Testis (tissue), 2 donors: ENCODE measurements at regions not wholly inside any gene's neighbourhood (a gene's known extent, or its start where the extent isn't known, plus 50 kb on each side); places are given as distances from the start of the nearest gene placed in this dataset.

Source experiments
- DNase-seq: peaks from one replicate; pipeline ENCODE4 v3.0.0-alpha.2; 2019
- H3K27ac ChIP-seq, 2 donors: fragments of 200-600 bp; sonication (generic); one replicate each; pipeline ENCODE4 v1.5.1; 2019
- H3K27me3 ChIP-seq: fragments of 200-600 bp; sonication (generic); one replicate; pipeline ENCODE4 v1.5.1; 2019
- H3K36me3 ChIP-seq: fragments of 200-600 bp; sonication (generic); one replicate; pipeline ENCODE4 v1.5.1; 2017; ENCODE audit warnings: low read depth; ENCODE audit errors: missing control alignments
- H3K4me1 ChIP-seq: fragments of 200-600 bp; sonication (generic); one replicate; pipeline ENCODE4 v1.5.1; 2019
- H3K4me3 ChIP-seq, 2 donors: fragments of 200-600 bp; sonication (generic); one replicate each; pipeline ENCODE4 v1.5.1; 2017 to 2019
- H3K9me3 ChIP-seq: fragments of 200-600 bp; sonication (generic); one replicate; pipeline ENCODE4 v1.5.1; 2017
- CTCF ChIP-seq, 3 experiments: fragments of 450-650 bp in 2 of 3; fragments of 200-600 bp in 1 of 3; sonication (generic) in 1 of 3; IDR thresholded peaks; one replicate each; pipeline ENCODE4 v1.5.1; 2016 to 2019; ENCODE audit warnings: antibody characterized with exemption in 3 of 3, mild to moderate bottlenecking in 2 of 3, moderate library complexity in 1 of 3
- POLR2A ChIP-seq: fragments of 450-650 bp; IDR thresholded peaks from one replicate; pipeline ENCODE4 v1.6.1; 2017; ENCODE audit warnings: antibody characterized with exemption, mild to moderate bottlenecking, moderate library complexity
- WGBS, 2 donors: methylation state at CpG; one replicate each; pipeline ENCODE4 v1.1.5; 2018; 5-methylcytosine and 5-hydroxymethylcytosine counted together
- intact Hi-C: fragments of 100-400 bp; cut with DNase I; formaldehyde crosslinking; loops from one replicate; pipeline ENCODE4 v1.15.1; 2023; ENCODE audit warnings: low total_unique reads

GRCh38 chr20:40173872-40174271 lies 515.2 kb downstream of the MAFB start:
- Histone ChIP-seq H3K36me3 (no peaks in the 10 kb centered on the region), H3K27ac (no peak overlapping the region), H3K4me3 (no peak overlapping the region), H3K9me3 (no peaks in the 10 kb centered on the region), H3K27me3 (no peaks in the 10 kb centered on the region), H3K4me1 (no peaks in the 10 kb centered on the region)
- 70 to 73% methylated on average over 5 of the region's 5 CpGs for WGBS, 2 donors
- TF ChIP-seq POLR2A (no peak), CTCF (IDR thresholded peaks at IDR 0.05) (no peak)
- intact Hi-C loops: no loop called here
- no peak for DNase-seq

- DNase-seq: no peak
- no peaks in the 10 kb centered on the region for H3K36me3 ChIP-seq
- H3K27me3 ChIP-seq: no peaks in the 10 kb centered on the region
- WGBS, 2 donors: 50 to 58% methylated on average over 2 of the region's 2 CpGs
- H3K9me3 ChIP-seq: no peaks in the 10 kb centered on the region
- no peak overlapping the region for H3K27ac ChIP-seq
- no peaks in the 10 kb centered on the region for H3K4me1 ChIP-seq
- H3K4me3 ChIP-seq: no peak overlapping the region
- TF ChIP-seq CTCF (IDR thresholded peaks at IDR 0.05): no peak
- intact Hi-C loops: no loop called here
Measured at GRCh38 chr20:40168981-40169620, 519.9 kb downstream of the MAFB start.

GRCh38 chr20:40161391-40161790 lies 527.6 kb downstream of the MAFB start:
- intact Hi-C loops: no loop called here
- H3K27me3 ChIP-seq: no peaks in the 10 kb centered on the region
- H3K9me3 ChIP-seq: no peaks in the 10 kb centered on the region
- TF ChIP-seq POLR2A (no peak), CTCF (IDR thresholded peaks at IDR 0.05) (no peak)
- H3K4me3 ChIP-seq: no peak overlapping the region
- no peaks in the 10 kb centered on the region for H3K36me3 ChIP-seq
- no peak overlapping the region for H3K27ac ChIP-seq
- H3K4me1 ChIP-seq: peaks cover 3% of the 10 kb centered on the region
- no peak for DNase-seq

GRCh38 chr20:40160097-40160550 lies 528.9 kb downstream of the MAFB start:
- WGBS, 2 donors: 45 to 50% methylated on average over 7 of the region's 7 CpGs
- Histone ChIP-seq H3K27me3 (no peaks in the 10 kb centered on the region), H3K36me3 (no peaks in the 10 kb centered on the region), H3K27ac (no peak overlapping the region), H3K4me1 (peaks cover 3% of the 10 kb centered on the region), H3K4me3 (peak overlapping the region in 1 of 2 donors; percentile 39), H3K9me3 (no peaks in the 10 kb centered on the region)
- TF ChIP-seq CTCF (IDR thresholded peaks at IDR 0.05): peak; percentile 49 to 74 (median 62)
- no peak for TF ChIP-seq POLR2A
- intact Hi-C loops: no loop called here
- DNase-seq: peak; percentile 80

DNA sequence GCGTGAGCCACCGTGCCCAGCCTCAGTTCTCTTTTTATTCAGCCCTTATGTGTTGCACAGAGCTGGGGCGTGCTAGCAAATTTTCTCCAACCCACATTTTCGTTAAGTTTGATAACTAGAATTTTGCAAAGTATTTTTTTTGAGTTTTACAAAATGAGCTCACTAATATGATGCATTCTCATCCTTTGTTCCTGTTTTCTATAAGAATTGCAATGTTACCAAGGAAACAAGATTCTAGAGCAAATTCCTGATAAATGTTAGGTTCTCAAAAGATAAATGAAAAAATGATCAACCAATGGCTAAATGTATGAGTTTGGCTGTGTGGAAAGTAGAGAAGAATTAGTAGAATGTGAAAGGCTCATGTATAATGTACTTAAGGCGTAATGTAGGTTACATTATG lies 529.8 kb downstream of the MAFB start:
- H3K36me3 ChIP-seq: no peaks in the 10 kb centered on the region
- H3K9me3 ChIP-seq: no peaks in the 10 kb centered on the region
- no peak for DNase-seq
- 88 to 92% methylated on average over 5 of the region's 5 CpGs for WGBS, 2 donors
- no peaks in the 10 kb centered on the region for H3K27me3 ChIP-seq
- H3K4me1 ChIP-seq: peaks cover 3% of the 10 kb centered on the region
- no peak overlapping the region for H3K4me3 ChIP-seq
- intact Hi-C loops: no loop called here
- TF ChIP-seq POLR2A: no peak
- no peak for TF ChIP-seq CTCF (IDR thresholded peaks at IDR 0.05)
- no peak overlapping the region for H3K27ac ChIP-seq
